Fibroblast of upper back skin (primary cell): ENCODE measurements at regions not wholly inside any gene's neighbourhood (a gene's known extent, or its start where the extent isn't known, plus 50 kb on each side); places are given as distances from the start of the nearest gene placed in this dataset.

Source experiments
- DNase-seq: peaks from one replicate; pipeline ENCODE4 v3.0.0-alpha.2; 2013

DNA sequence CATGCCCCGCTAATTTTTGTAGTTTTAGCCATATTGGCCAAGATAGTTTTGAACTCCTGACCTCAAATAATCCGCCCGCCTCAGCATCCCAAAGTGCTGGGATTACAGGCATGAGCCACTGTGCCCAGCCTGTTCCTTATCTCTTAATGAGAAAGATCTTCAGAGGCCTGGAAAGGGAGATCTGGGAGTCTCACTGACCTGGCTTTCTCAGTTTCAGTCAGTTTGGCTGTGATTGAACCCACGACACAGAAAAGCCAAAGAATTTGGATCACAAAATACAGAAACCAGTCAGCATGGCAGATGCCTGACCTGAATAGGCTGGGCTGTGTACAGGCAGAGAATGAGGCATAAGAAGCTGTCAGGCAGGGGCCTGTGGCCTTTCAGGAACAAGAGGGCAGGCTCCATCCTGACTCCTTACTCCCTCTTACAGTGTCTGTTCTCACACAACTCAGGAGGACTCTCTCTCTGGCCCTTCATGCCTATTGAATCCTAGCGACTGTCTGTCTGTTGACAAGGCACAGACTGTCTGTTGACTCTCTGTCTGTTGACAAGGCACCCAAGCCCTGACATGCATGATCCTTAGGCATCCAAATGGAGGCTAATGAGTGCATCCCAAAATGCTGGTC lies 366.5 kb upstream of the CCDC196 start:
- no peak for DNase-seq

DNA sequence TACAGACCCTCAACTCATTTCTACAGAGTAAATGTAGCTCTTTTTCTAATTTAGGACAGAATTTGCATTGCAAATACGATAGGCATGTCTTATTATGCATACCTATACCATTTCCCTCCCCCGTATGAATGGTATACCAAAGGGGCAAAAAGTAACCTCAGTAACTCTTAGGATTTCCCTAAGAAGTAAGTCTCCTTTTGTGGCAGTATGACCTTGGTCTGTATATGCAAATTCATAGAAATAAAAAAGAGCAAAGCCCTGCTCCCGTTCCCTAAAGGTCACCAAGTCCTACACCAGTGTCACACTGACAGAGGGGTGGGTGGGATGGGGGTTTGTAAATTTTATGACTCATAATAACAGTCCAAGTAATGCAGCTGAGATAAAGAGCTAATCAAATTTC lies 365.8 kb upstream of the CCDC196 start:
- DNase-seq, result no peak

DNA sequence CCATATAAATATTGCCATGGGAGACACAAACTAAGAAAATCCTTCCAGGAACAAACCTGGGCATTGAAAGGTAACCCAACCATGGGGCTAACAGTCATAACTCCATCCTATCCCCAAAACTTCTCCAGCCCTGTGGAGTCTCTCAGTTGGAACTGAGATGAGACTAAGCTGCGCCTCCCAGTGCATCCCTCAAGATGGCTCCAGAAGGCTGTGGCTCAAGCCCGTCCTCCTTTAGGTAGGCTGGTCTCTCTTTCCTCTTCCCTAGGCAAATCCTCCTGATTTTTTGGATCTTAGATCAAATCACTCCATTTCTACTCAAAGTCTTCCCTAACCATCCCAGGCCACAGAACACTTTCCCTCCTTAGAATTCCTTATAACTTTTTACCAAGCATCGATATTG lies 364.3 kb upstream of the CCDC196 start:
- no peak for DNase-seq

DNA sequence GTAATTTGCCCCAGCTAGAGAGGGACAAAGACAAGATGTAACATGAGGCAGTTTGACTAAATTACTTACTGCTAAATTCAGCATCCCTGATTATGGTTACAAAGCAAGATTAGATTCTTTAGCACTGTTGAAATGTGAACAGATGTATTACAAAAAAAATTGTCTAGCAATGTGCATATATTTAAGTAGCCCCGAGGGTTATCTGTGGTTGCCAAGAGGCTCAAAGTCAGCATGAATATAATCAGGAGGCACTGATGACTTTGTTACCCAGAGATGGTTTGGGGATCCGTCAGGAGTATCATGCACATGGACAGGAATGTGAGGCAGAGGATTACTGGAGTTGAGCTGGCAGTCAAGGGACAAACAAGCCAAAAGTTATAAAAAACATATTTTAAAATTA lies 356.9 kb upstream of the CCDC196 start:
- DNase-seq, result no peak

DNA sequence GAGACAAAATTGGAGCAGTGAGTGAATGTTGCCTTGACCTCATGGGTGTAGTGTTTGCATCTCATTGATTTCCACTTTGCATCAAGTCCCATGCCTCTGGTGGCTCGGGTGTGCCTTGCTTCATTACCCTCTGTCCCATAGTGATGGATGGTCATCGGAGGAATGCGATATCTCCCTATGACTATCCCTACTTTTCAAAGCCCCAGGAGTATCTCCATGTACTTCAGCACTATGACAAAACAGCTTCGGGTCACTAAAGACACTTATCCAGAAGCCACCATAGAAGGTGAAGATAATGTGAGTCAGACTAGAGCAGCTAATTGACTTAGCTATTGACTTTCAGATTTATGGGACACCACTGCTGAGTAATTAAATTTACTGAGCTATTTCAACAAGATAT lies 355.1 kb upstream of the CCDC196 start:
- no peak for DNase-seq

DNA sequence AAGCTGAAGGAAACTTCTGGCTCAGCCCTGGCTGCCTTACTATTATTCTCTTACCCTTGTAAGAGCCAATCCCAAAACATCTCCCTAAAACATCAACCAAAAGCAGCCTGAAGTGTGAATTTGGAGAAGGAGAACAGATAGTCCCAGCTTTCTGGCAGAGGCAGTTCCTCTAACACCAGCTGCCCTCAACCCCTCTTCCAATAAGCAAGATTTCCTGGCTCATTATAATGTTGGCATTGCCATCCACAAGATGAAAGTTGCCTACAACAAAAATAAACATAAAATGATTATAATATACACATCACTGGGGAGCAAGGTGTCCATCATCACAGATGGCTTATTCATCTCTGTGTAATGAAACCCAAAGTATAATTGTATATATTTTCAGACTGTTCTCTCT lies 352.5 kb upstream of the CCDC196 start:
- DNase-seq, result no peak

DNA sequence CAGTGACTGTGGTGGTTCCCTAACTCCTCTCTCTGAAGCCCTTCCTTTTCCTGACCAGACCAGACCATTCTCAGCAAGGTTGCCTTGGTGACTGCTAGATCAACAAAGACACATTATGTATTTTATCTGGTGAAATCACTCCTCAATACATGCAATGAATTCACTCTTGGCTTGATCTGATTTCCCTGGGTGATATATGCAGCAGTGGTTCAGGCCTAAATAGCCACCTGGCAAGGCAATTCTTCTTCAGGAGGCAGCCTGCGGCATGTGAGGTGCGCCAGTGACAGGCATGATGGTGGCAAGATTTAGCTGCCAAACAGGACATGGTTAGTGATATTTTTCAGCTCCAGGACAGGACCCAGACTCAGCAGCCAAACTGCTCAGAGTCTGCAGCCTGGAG lies 350.3 kb upstream of the CCDC196 start:
- no peak for DNase-seq

- no peak for DNase-seq
Observed at GRCh38 chr14:66137081-66137480, 349.1 kb upstream of the CCDC196 start.

DNA sequence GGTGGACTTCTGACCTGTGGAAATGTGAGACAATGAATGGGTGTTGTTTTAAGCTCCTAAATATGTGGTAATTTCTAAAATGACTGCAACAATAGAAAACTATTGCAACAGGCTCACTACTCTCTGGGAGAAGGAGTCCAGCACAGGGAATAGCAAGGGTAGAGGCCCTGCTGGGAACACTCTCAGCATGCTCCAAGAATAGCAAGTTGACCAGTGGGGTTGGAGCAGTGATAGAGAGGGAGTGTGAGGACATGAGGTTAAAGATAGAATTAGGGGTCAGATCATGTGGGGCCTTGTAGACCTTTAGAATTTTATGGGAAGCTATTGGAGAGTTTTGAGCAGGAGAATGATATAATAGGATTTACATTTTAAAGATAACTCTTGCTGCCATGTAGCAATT lies 346.7 kb upstream of the CCDC196 start:
- no peak for DNase-seq

DNA sequence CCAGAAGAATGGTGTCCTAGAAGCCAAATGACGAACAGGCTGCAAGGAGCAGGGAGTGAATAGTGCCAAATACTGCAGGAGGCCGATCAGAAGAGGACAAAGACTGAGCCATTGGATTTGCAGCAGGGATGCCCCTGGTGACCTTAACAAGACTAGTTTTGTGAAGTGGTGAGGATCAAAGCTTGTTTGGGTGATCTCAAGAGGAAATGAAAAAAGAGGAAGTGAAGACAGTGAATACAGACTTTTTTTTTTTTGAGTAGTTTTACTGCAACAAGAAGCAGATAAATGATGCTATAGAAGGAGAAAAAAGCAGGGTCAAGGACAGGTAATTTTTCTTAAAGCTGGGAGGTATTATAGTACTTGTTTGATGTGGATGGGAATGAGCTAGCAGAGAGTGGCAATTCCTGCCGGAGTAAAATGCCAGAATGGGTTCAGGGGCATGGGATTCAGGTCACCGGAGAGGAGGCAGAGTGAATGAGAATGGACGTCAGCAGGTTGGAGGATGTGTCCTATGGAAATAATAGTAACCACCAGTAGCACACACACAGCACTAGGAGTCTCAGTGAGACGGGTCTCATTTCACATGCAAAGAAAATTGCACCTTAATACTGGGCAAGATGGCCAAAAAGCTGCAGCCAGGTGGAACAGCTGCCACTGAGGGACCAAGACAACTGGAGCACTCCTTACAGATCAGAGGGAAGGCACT lies 345.8 kb upstream of the CCDC196 start:
- DNase-seq, result no peak

- DNase-seq, result no peak
Observed at GRCh38 chr14:66140963-66141362, 345.2 kb upstream of the CCDC196 start.

GRCh38 chr14:66141733-66142132 lies 344.4 kb upstream of the CCDC196 start:
- DNase-seq, result no peak

GRCh38 chr14:66143387-66144112 lies 342.6 kb upstream of the CCDC196 start:
- no peak for DNase-seq

GRCh38 chr14:66152302-66152701 lies 333.9 kb upstream of the CCDC196 start:
- DNase-seq, result no peak

DNA sequence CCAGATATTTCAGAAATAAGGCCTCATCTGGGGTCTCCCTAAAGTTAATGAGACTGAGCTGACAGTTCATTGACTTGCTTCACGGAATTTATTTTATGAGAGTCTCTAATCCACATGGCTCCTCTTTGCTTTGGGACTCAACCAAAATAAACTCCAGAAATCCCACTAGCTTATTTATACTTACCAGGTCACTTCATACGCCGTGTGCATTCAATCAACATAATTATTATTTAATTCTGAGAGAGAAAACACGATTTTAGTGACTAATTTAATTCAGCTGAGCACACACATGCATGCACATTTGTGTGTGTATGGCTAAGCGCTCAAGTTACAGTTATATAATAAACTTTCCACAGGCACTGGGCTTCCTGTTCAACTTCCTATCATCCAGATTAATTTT lies 333.4 kb upstream of the CCDC196 start:
- no peak for DNase-seq

DNA sequence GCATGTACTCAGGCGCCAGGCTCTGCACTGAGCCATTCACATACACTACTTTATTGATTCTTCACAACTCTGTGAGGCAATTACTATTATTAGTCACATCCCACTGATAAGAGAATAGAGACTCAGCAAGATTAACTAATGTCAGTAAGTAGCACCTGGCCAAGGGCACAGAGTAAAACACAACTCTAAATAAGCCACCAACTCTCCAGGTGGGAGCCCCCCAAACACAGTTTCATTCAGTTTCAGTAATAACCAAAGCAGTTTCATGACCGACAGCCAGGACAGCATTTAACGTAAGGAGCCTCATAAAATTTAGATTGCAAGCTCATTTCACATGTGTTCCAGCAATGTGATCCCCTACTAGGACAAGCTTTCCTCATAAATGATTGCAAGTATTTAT lies 323.1 kb upstream of the CCDC196 start:
- no peak for DNase-seq

- no peak for DNase-seq
Observed at GRCh38 chr14:66165337-66165736, 320.8 kb upstream of the CCDC196 start.

DNA sequence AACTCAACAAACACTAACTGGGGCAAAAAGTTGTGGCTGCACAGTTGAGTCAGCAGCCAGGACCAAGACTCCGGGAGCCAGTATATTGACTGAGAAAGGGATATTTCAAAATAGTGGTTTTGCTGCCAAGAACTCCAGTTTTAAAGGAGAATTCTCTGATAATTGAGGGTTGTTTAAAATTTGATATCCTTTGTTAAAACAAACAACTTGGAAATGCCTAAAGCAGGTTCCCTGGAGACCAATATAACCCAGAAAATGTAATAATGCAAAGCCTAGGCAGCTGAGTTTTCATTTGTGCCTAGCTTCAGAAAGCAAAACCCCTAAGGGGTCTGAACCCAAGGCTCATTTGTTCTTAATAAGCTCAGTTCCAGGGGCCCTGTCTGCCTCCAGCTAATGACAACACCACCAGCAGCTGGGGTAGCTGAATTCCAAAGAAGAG lies 311.7 kb upstream of the CCDC196 start:
- DNase-seq, result no peak

- DNase-seq, result no peak
Observed at GRCh38 chr14:66177935-66178334, 308.2 kb upstream of the CCDC196 start.

DNA sequence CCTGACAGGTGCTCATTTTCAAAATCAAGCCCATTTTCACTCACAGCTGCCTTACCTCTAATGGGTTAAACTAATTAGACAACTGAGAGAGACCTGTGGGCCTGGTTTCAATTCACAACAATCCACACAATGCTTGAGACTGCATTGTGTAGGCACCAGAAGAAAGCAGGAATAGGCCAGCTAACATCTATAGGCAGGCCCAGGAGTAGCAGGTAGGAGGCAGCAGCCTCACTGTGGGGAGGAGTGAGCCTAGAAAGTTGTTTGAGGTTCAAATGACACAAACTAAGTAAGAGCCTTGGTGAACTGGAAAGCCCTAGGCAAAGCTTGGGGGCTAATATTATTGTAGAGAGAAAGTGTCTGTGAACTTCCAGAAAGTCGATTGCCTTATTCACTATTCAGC lies 289.5 kb upstream of the CCDC196 start:
- no peak for DNase-seq

DNA sequence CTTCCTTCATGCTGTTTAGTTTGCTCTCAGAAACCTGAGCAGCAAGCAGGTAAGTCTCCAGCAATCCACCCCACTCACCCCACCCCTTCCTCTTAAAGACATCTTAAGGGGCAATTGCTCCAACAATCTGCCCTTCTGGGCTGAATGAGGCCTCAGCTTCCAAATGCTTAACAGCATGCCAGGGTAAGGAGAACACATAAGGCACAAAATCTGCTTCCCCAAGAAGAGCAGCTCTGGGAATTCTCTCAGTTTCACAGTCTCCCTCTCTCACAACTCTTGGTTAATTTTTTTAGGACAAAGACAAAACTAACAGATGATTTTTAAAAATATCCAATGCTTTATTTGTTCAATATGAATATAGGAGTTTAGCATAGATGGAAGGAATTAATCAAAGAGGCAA lies 288.9 kb upstream of the CCDC196 start:
- DNase-seq, result no peak

GRCh38 chr14:66206554-66206953 lies 279.6 kb upstream of the CCDC196 start:
- DNase-seq, result no peak

DNA sequence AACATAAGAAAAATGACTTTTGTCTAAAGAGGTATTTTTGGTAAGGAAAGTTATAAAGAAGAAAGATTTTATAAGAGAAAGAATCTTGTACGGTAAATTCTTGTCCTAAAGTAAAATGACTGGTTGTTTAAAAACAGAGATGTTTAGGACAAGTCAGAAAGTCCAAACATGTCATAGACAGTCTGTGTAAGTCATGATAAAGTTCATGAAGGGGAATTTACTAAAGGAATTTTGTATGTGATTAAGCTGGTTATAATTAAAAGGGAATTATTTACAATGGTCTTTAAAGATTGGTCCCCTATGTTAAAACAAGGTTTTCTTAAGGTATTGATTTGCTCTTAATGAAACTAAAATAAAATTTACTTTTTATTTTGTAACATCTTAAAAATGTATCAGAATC lies 269.4 kb upstream of the CCDC196 start:
- no peak for DNase-seq

GRCh38 chr14:66219886-66220285 lies 266.3 kb upstream of the CCDC196 start:
- no peak for DNase-seq
